Activated CD4-positive, alpha-beta T cell treated with anti-CD3 and anti-CD28 coated beads, Interleukin-2, amount 10 ng/mL, durations not matched to agents 24 days and 14 days (primary cell): ENCODE measurements at regions not wholly inside any gene's neighbourhood (a gene's known extent, or its start where the extent isn't known, plus 50 kb on each side); places are given as distances from the start of the nearest gene placed in this dataset.

Source experiments
- DNase-seq: peaks from one replicate; pipeline ENCODE4 v3.0.0; 2022
- H3K27ac Mint-ChIP-seq: one replicate; pipeline ENCODE4 v1.8.0; 2022; ENCODE audit warnings: mild to moderate bottlenecking, mixed read lengths
- H3K27me3 Mint-ChIP-seq: one replicate; pipeline ENCODE4 v1.8.0; 2022; ENCODE audit warnings: mixed read lengths
- H3K36me3 Mint-ChIP-seq: one replicate; pipeline ENCODE4 v1.8.0; 2022; ENCODE audit warnings: low read depth, mild to moderate bottlenecking, mixed read lengths
- H3K4me1 Mint-ChIP-seq: one replicate; pipeline ENCODE4 v1.8.0; 2021; ENCODE audit warnings: mixed read lengths
- H3K4me3 Mint-ChIP-seq: one replicate; pipeline ENCODE4 v1.8.0; 2022; ENCODE audit warnings: mild to moderate bottlenecking, moderate library complexity, mixed read lengths
- H3K9me3 Mint-ChIP-seq: one replicate; pipeline ENCODE4 v1.8.0; 2021; ENCODE audit warnings: mixed read lengths
- intact Hi-C: fragments of 100-400 bp; cut with micrococcal nuclease; formaldehyde crosslinking; loops from one replicate; pipeline ENCODE4 v1.15.1; 2023

GRCh38 chr6:147137986-147138385, 66.2 kb upstream of the STXBP5 start:
- Mint-ChIP-seq H3K36me3 (no peaks in the 10 kb centered on the region), H3K27ac (no peak overlapping the region), H3K4me3 (no peak overlapping the region), H3K9me3 (no peaks in the 10 kb centered on the region), H3K4me1 (peaks cover 2% of the 10 kb centered on the region), H3K27me3 (no peaks in the 10 kb centered on the region)
- intact Hi-C loops = no loop called here
- no peak for DNase-seq

- no peak overlapping the region for H3K4me3 Mint-ChIP-seq
- no peaks in the 10 kb centered on the region for H3K4me1 Mint-ChIP-seq
- no peak overlapping the region for H3K27ac Mint-ChIP-seq
- no peaks in the 10 kb centered on the region for H3K27me3 Mint-ChIP-seq
- intact Hi-C loops = no loop called here
- H3K36me3 Mint-ChIP-seq = no peaks in the 10 kb centered on the region
- DNase-seq = no peak
- H3K9me3 Mint-ChIP-seq = no peaks in the 10 kb centered on the region
Measured at GRCh38 chr6:147138835-147139234, 65.4 kb upstream of the STXBP5 start.

- H3K4me3 Mint-ChIP-seq = no peak overlapping the region
- intact Hi-C loops = no loop called here
- H3K27me3 Mint-ChIP-seq = no peaks in the 10 kb centered on the region
- H3K36me3 Mint-ChIP-seq = no peaks in the 10 kb centered on the region
- H3K9me3 Mint-ChIP-seq = no peaks in the 10 kb centered on the region
- H3K27ac Mint-ChIP-seq = no peak overlapping the region
- no peaks in the 10 kb centered on the region for H3K4me1 Mint-ChIP-seq
- DNase-seq = no peak
Measured at GRCh38 chr6:147141711-147142308, 62.4 kb upstream of the STXBP5 start.

- H3K36me3 Mint-ChIP-seq = no peaks in the 10 kb centered on the region
- H3K4me3 Mint-ChIP-seq = no peak overlapping the region
- H3K27ac Mint-ChIP-seq = no peak overlapping the region
- intact Hi-C loops = no loop called here
- no peak for DNase-seq
- no peaks in the 10 kb centered on the region for H3K4me1 Mint-ChIP-seq
- no peaks in the 10 kb centered on the region for H3K27me3 Mint-ChIP-seq
- no peaks in the 10 kb centered on the region for H3K9me3 Mint-ChIP-seq
Measured at GRCh38 chr6:147142684-147143245, 61.5 kb upstream of the STXBP5 start.

GRCh38 chr6:147149092-147149491, 55.1 kb upstream of the STXBP5 start:
- no peak overlapping the region for H3K4me3 Mint-ChIP-seq
- DNase-seq = no peak
- no peaks in the 10 kb centered on the region for H3K27me3 Mint-ChIP-seq
- peaks cover 10% of the 10 kb centered on the region for H3K9me3 Mint-ChIP-seq
- H3K4me1 Mint-ChIP-seq = no peaks in the 10 kb centered on the region
- intact Hi-C loops = no loop called here
- H3K36me3 Mint-ChIP-seq = no peaks in the 10 kb centered on the region
- no peak overlapping the region for H3K27ac Mint-ChIP-seq

GRCh38 chr6:147149826-147150225, 54.4 kb upstream of the STXBP5 start:
- Mint-ChIP-seq H3K36me3 (no peaks in the 10 kb centered on the region), H3K27me3 (no peaks in the 10 kb centered on the region), H3K4me3 (no peak overlapping the region), H3K27ac (no peak overlapping the region), H3K9me3 (peaks cover 10% of the 10 kb centered on the region), H3K4me1 (no peaks in the 10 kb centered on the region)
- DNase-seq = no peak
- intact Hi-C loops = no loop called here

GRCh38 chr6:147150293-147150692, 53.9 kb upstream of the STXBP5 start:
- H3K4me3 Mint-ChIP-seq = no peak overlapping the region
- no peaks in the 10 kb centered on the region for H3K36me3 Mint-ChIP-seq
- no peaks in the 10 kb centered on the region for H3K27me3 Mint-ChIP-seq
- H3K4me1 Mint-ChIP-seq = no peaks in the 10 kb centered on the region
- peaks cover 10% of the 10 kb centered on the region for H3K9me3 Mint-ChIP-seq
- intact Hi-C loops = no loop called here
- H3K27ac Mint-ChIP-seq = no peak overlapping the region
- DNase-seq = no peak
